ENCODE measurements at regions not wholly inside any gene's neighbourhood (a gene's known extent, or its start where the extent isn't known, plus 50 kb on each side); places are given as distances from the start of the nearest gene placed in this dataset.

GRCh38 chr15:29400701-29401100, 131.1 kb upstream of the NSMCE3 start:
- H3K36me3 ChIP-seq (ENCODE audit: control insufficient read depth in 2 of 2, extremely low read depth in 1 of 2, insufficient read depth in 2 of 2, low read length in 2 of 2), result no peaks in the 10 kb centered on the region
- H4K20me1 ChIP-seq (replicated peaks; ENCODE audit: control insufficient read depth, extremely low read depth, insufficient read depth, low read length), result no peaks in the 10 kb centered on the region
- no peak for FAIRE-seq
- no peaks in the 10 kb centered on the region for H3K79me2 ChIP-seq (ENCODE audit: control insufficient read depth, insufficient read depth, low read length)
- H2AFZ ChIP-seq (ENCODE audit: low read depth, low read length), result no peak overlapping the region
- CTCF ChIA-PET, result no interaction called here
- no peaks in the 10 kb centered on the region for H3K4me1 ChIP-seq (ENCODE audit: control insufficient read depth, extremely low read depth, insufficient read depth, low read length)
- no peak overlapping the region for H3K4me3 ChIP-seq (replicated peaks in 1 of 3; ENCODE audit: insufficient read depth in 1 of 3, low read depth in 1 of 3, low read length in 3 of 3)
- no peak for TF ChIP-seq FOS (IDR thresholded peaks at IDR 0.05; ENCODE audit: borderline replicate concordance, insufficient read depth, low read length)
- TF ChIP-seq JUN (IDR thresholded peaks at IDR 0.05; ENCODE audit: borderline replicate concordance, insufficient read depth, insufficient read length, low read depth), result no peak
- no peak for TF ChIP-seq EZH2 (IDR thresholded peaks at IDR 0.05; ENCODE audit: borderline replicate concordance, low read depth, low read length, severe bottlenecking)
- no peak for TF ChIP-seq GATA2 (IDR thresholded peaks at IDR 0.05; ENCODE audit: insufficient read depth, insufficient read length, low read depth, low read length)
- TF ChIP-seq, protein P1, sequence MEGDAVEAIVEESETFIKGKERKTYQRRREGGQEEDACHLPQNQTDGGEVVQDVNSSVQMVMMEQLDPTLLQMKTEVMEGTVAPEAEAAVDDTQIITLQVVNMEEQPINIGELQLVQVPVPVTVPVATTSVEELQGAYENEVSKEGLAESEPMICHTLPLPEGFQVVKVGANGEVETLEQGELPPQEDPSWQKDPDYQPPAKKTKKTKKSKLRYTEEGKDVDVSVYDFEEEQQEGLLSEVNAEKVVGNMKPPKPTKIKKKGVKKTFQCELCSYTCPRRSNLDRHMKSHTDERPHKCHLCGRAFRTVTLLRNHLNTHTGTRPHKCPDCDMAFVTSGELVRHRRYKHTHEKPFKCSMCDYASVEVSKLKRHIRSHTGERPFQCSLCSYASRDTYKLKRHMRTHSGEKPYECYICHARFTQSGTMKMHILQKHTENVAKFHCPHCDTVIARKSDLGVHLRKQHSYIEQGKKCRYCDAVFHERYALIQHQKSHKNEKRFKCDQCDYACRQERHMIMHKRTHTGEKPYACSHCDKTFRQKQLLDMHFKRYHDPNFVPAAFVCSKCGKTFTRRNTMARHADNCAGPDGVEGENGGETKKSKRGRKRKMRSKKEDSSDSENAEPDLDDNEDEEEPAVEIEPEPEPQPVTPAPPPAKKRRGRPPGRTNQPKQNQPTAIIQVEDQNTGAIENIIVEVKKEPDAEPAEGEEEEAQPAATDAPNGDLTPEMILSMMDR (IDR thresholded peaks at IDR 0.05; ENCODE audit: extremely low read depth in 1 of 2, insufficient read depth in 1 of 2, low read depth in 1 of 2, low read length in 2 of 2), result no peak
- TF ChIP-seq POLR2A (IDR thresholded peaks at IDR 0.05; ENCODE audit: low read depth, low read length), result no peak
- TF ChIP-seq POLR2AphosphoS5 (IDR thresholded peaks at IDR 0.05; ENCODE audit: insufficient read depth, low read depth, low read length), result no peak
- no peak for TF ChIP-seq MYC (IDR thresholded peaks at IDR 0.05; ENCODE audit: low read depth, low read length)
- no peak for TF ChIP-seq MAX (IDR thresholded peaks at IDR 0.05; ENCODE audit: insufficient read depth, insufficient read length)
- BruUV-seq (replicated peaks), result no TSS peak
- POLR2A ChIA-PET, result no interaction called here
- no peak overlapping the region for H3K27ac ChIP-seq (ENCODE audit: insufficient read depth, low read depth, low read length)
- H3K9ac ChIP-seq (replicated peaks; ENCODE audit: extremely low read depth, insufficient read depth, low read length), result no peak overlapping the region
- dilution Hi-C loops (cut with MboI; ENCODE audit: extremely low pct_ligation_motif_present, low sequenced_read_pairs), result no loop called here
- H3K4me2 ChIP-seq (ENCODE audit: insufficient read depth, low read length), result no peak overlapping the region
- H3K9me1 ChIP-seq (replicated peaks; ENCODE audit: control insufficient read depth, extremely low read depth, insufficient read depth, low read length), result no peaks in the 10 kb centered on the region
- intact Hi-C loops (cut with micrococcal nuclease), result no loop called here
- DNase-seq (ENCODE audit: low read depth, low spot score), result no peak
- no peaks in the 10 kb centered on the region for H3K9me3 ChIP-seq (replicated peaks; ENCODE audit: control insufficient read depth, insufficient read depth, low read length)
- no peaks in the 10 kb centered on the region for H3K27me3 ChIP-seq (ENCODE audit: control insufficient read depth in 2 of 2, insufficient read depth in 2 of 2, low read length in 2 of 2)
